Endothelial cell of umbilical vein (primary cell): ENCODE measurements at regions not wholly inside any gene's neighbourhood (a gene's known extent, or its start where the extent isn't known, plus 50 kb on each side); places are given as distances from the start of the nearest gene placed in this dataset.

Source experiments
- BruUV-seq: library from RNA; stranded (reverse); fragments of 400-500 nt; replicated peaks from 2 replicates; lab custom pipeline; 2021; lab: Mats Ljungman, UMichigan
- CTCF ChIA-PET: fragments of 300-600, 350-600 bp; sonication (Branson Sonifier 250); formaldehyde crosslinking; loops from one replicate; lab custom pipeline; 2021; ENCODE audit warnings: antibody characterized with exemption, inconsistent platforms; lab: Charles Lee
- POLR2A ChIA-PET: fragments of 300-600, 350-600 bp; sonication (Branson Sonifier 250); formaldehyde crosslinking; loops from one replicate; lab custom pipeline; 2021; ENCODE audit warnings: antibody characterized with exemption, inconsistent platforms; lab: Charles Lee
- DNase-seq: peaks from one replicate; pipeline ENCODE4 v3.0.0-alpha.2; 2011; ENCODE audit warnings: low read depth, low spot score
- FAIRE-seq: peaks from 2 replicates; lab custom pipeline; 2011; peaks lifted over from hg19 to GRCh38; lab: Jason Lieb, UNC
- H2AFZ ChIP-seq: 2 replicates; pipeline ENCODE4 v1.6.0; 2012; ENCODE audit warnings: low read depth, low read length, control low read depth, inconsistent platforms
- H3K27ac ChIP-seq: 2 replicates; pipeline ENCODE4 v1.5.1; 2011; ENCODE audit warnings: low read depth, mild to moderate bottlenecking, control low read depth, low read length, moderate library complexity; ENCODE audit not compliant: insufficient read depth
- H3K27me3 ChIP-seq, 2 experiments: 2 replicates each; pipeline versions ENCODE4 v1.6.0 to v1.6.1; 2011; ENCODE audit warnings: low read length in 2 of 2, mixed read lengths in 1 of 2; ENCODE audit not compliant: control insufficient read depth in 2 of 2, insufficient read depth in 2 of 2
- H3K36me3 ChIP-seq, 2 experiments: 2 replicates in 1 of 2; 3 replicates in 1 of 2; pipeline ENCODE4 v1.5.1; 2011; ENCODE audit warnings: low read length in 2 of 2, mild to moderate bottlenecking in 1 of 2, moderate library complexity in 1 of 2; ENCODE audit not compliant: control insufficient read depth in 2 of 2, insufficient read depth in 2 of 2; ENCODE audit errors: extremely low read depth in 1 of 2
- H3K4me1 ChIP-seq: 3 replicates; pipeline ENCODE4 v1.5.1; 2011; ENCODE audit warnings: mild to moderate bottlenecking, low read length; ENCODE audit not compliant: control insufficient read depth, insufficient read depth; ENCODE audit errors: extremely low read depth
- H3K4me2 ChIP-seq: 2 replicates; pipeline ENCODE4 v1.6.1; 2011; ENCODE audit warnings: low read length, control low read depth, mixed read lengths; ENCODE audit not compliant: insufficient read depth
- H3K4me3 ChIP-seq, 3 experiments: fragments of 200-600 bp in 1 of 3; sonication (generic), shearing (Covaris generic) in 1 of 3; replicated peaks in 1 of 3; 2 replicates each; pipeline ENCODE4 v1.5.1; 2011 to 2016; ENCODE audit warnings: control low read depth in 3 of 3, low read length in 3 of 3, mild to moderate bottlenecking in 2 of 3, inconsistent platforms in 1 of 3, low read depth in 1 of 3, moderate library complexity in 1 of 3; ENCODE audit not compliant: insufficient read depth in 1 of 3
- H3K79me2 ChIP-seq: 2 replicates; pipeline ENCODE4 v1.6.0; 2012; ENCODE audit warnings: low read length, inconsistent platforms; ENCODE audit not compliant: control insufficient read depth, insufficient read depth
- H3K9ac ChIP-seq: replicated peaks from 2 replicates; pipeline ENCODE3; 2011; ENCODE audit warnings: low read length, control low read depth; ENCODE audit not compliant: insufficient read depth; ENCODE audit errors: extremely low read depth
- H3K9me1 ChIP-seq: replicated peaks from 3 replicates; pipeline ENCODE4 v1.6.0; 2011; ENCODE audit warnings: mild to moderate bottlenecking, low read length; ENCODE audit not compliant: control insufficient read depth, insufficient read depth; ENCODE audit errors: extremely low read depth
- H3K9me3 ChIP-seq: replicated peaks from 2 replicates; pipeline ENCODE4 v1.5.1; 2012; ENCODE audit warnings: low read length, inconsistent platforms; ENCODE audit not compliant: control insufficient read depth, insufficient read depth
- H4K20me1 ChIP-seq: replicated peaks from 2 replicates; pipeline ENCODE3; 2011; ENCODE audit warnings: mild to moderate bottlenecking, low read length; ENCODE audit not compliant: control insufficient read depth, insufficient read depth; ENCODE audit errors: extremely low read depth
- CTCF ChIP-seq, 2 donors: IDR thresholded peaks; 1 replicate in 1 of 2; 2 replicates in 1 of 2; pipeline ENCODE4 v1.5.1; 2011; ENCODE audit warnings: low read length in 2 of 2, mild to moderate bottlenecking in 2 of 2, moderate library complexity in 2 of 2, control low read depth in 1 of 2, inconsistent platforms in 1 of 2, low read depth in 1 of 2; ENCODE audit not compliant: insufficient read depth in 1 of 2; ENCODE audit errors: extremely low read depth in 1 of 2
- FOS ChIP-seq: IDR thresholded peaks from 2 replicates; pipeline ENCODE4 v1.6.1; 2011; ENCODE audit warnings: mild to moderate bottlenecking, low read length, moderate library complexity, borderline replicate concordance; ENCODE audit not compliant: insufficient read depth
- JUN ChIP-seq: IDR thresholded peaks from 2 replicates; pipeline ENCODE4 v1.6.1; 2011; ENCODE audit warnings: borderline replicate concordance, low read depth; ENCODE audit not compliant: insufficient read length, insufficient read depth
- MAX ChIP-seq: IDR thresholded peaks from 2 replicates; pipeline ENCODE4 v1.6.1; 2011; ENCODE audit not compliant: insufficient read depth, insufficient read length
- POLR2A ChIP-seq: IDR thresholded peaks from 2 replicates; pipeline ENCODE4 v1.6.1; 2012; ENCODE audit warnings: low read depth, mild to moderate bottlenecking, control low read depth, low read length
- POLR2AphosphoS5 ChIP-seq: IDR thresholded peaks from 2 replicates; pipeline ENCODE4 v1.6.1; 2012; ENCODE audit warnings: low read depth, mild to moderate bottlenecking, control low read depth, low read length, moderate library complexity; ENCODE audit not compliant: insufficient read depth
- dilution Hi-C: fragments of 300-500 bp; cut with MboI; formaldehyde crosslinking; loops from one replicate; pipeline ENCODE4 v1.15.0; 2019; ENCODE audit warnings: low sequenced_read_pairs; ENCODE audit not compliant: extremely low pct_ligation_motif_present
- intact Hi-C: fragments of 100-400 bp; cut with micrococcal nuclease; formaldehyde crosslinking; loops from one replicate; pipeline ENCODE4 v1.10.0; 2022

GRCh38 chr6:126180585-126180984, 159.3 kb upstream of the CENPW start:
- BruUV-seq: no TSS peak
- no peaks in the 10 kb centered on the region for H4K20me1 ChIP-seq
- CTCF ChIA-PET: no interaction called here
- dilution Hi-C loops: no loop called here
- TF ChIP-seq CTCF (IDR thresholded peaks at IDR 0.05; ENCODE audit: extremely low read depth in 1 of 2, insufficient read depth in 1 of 2, low read depth in 1 of 2, low read length in 2 of 2) (no peak), FOS (peak; percentile 89), JUN (peak; percentile 35), POLR2A (no peak)
- H3K9me3 ChIP-seq: no peaks in the 10 kb centered on the region
- no peaks in the 10 kb centered on the region for H3K79me2 ChIP-seq
- POLR2A ChIA-PET: no interaction called here
- H3K27me3 ChIP-seq: no peaks in the 10 kb centered on the region
- no peaks in the 10 kb centered on the region for H3K9me1 ChIP-seq
- H3K9ac ChIP-seq: no peak overlapping the region
- intact Hi-C loops: no loop called here
- H3K36me3 ChIP-seq: no peaks in the 10 kb centered on the region
- H3K4me3 ChIP-seq: no peak overlapping the region
- no peaks in the 10 kb centered on the region for H3K4me1 ChIP-seq
- no peak overlapping the region for H3K27ac ChIP-seq
- FAIRE-seq (peak; percentile 52), DNase-seq (peak; percentile 54)
- no peak overlapping the region for H3K4me2 ChIP-seq
- H2AFZ ChIP-seq: no peak overlapping the region

- Histone ChIP-seq H3K9ac (no peak overlapping the region), H3K9me3 (no peaks in the 10 kb centered on the region), H4K20me1 (no peaks in the 10 kb centered on the region), H3K36me3 (no peaks in the 10 kb centered on the region), H3K4me2 (no peak overlapping the region), H3K27ac (no peak overlapping the region), H3K79me2 (no peaks in the 10 kb centered on the region), H3K4me3 (no peak overlapping the region), H3K27me3 (no peaks in the 10 kb centered on the region), H3K4me1 (no peaks in the 10 kb centered on the region), H3K9me1 (no peaks in the 10 kb centered on the region), H2AFZ (no peak overlapping the region)
- TF ChIP-seq POLR2AphosphoS5: no peak
- no peak for TF ChIP-seq JUN
- TF ChIP-seq FOS: no peak
- no peak for TF ChIP-seq MAX
- ChIA-PET POLR2A (no interaction called here), CTCF (no interaction called here)
- FAIRE-seq (no peak), DNase-seq (no peak)
- no TSS peak for BruUV-seq
- intact Hi-C loops: no loop called here
- dilution Hi-C loops: no loop called here
Measured at GRCh38 chr6:126181173-126181741, 158.7 kb upstream of the CENPW start.
